Right lobe of liver (tissue), 6 donors: ENCODE measurements at regions not wholly inside any gene's neighbourhood (a gene's known extent, or its start where the extent isn't known, plus 50 kb on each side); places are given as distances from the start of the nearest gene placed in this dataset.
"Not testable (repeated sequence)": the region's sequence is repeated elsewhere in the genome, so short reads cannot be mapped to it uniquely, and the experiment has no call there.

Source experiments
- ATAC-seq, 4 donors: fragments of 200-7000 bp; cut with Tn5 transposase; one replicate each; pipeline ENCODE4 v1.9.1; 2020; ENCODE audit warnings: mild to moderate bottlenecking in 4 of 4, moderate library complexity in 4 of 4
- DNase-seq, 3 donors: peaks; one replicate each; pipeline ENCODE4 v3.0.0-alpha.2; 2020
- H3K27ac ChIP-seq, 3 donors: fragments of 200-600 bp; one replicate each; pipeline ENCODE4 v1.8.0; 2022
- H3K27me3 ChIP-seq, 2 donors: fragments of 200-600 bp; one replicate each; pipeline ENCODE4 v1.8.0; 2022
- H3K36me3 ChIP-seq, 4 donors: fragments of 200-600 bp; sonication (generic) in 1 of 4; one replicate each; pipeline versions ENCODE4 v1.5.1 to v1.8.0; 2017 to 2022; ENCODE audit warnings: control low read depth in 1 of 4
- H3K4me1 ChIP-seq, 4 donors: fragments of 200-600 bp; sonication (generic) in 1 of 4; one replicate each; pipeline versions ENCODE4 v1.5.1 to v1.8.0; 2017 to 2022; ENCODE audit warnings: control low read depth in 1 of 4
- H3K4me3 ChIP-seq, 3 donors: fragments of 200-600 bp; one replicate each; pipeline ENCODE4 v1.8.0; 2022
- H3K9me3 ChIP-seq, 4 donors: fragments of 200-600 bp; sonication (generic) in 1 of 4; one replicate each; pipeline versions ENCODE4 v1.5.1 to v1.8.0; 2017 to 2022; ENCODE audit warnings: control low read depth in 1 of 4
- POLR2A ChIP-seq: fragments of 450-650 bp; IDR thresholded peaks from one replicate; pipeline ENCODE4 v1.6.1; 2017; ENCODE audit warnings: antibody characterized with exemption, mild to moderate bottlenecking
- WGBS: methylation state at CpG from one replicate; pipeline ENCODE4 v1.1.6; 2018; ENCODE audit warnings: low coverage, low lambda C conversion rate; ENCODE audit not compliant: insufficient coverage; ENCODE audit errors: missing lambda C conversion rate; 5-methylcytosine and 5-hydroxymethylcytosine counted together
- intact Hi-C, 2 donors: fragments of 100-400 bp; cut with DNase I; formaldehyde crosslinking; loops; one replicate each; pipeline versions ENCODE4 v1.11.2 to v1.14.1; 2022
- TF ChIP-seq, protein P1 (sequence below), 4 donors: fragments of 200-600 bp in 3 of 4; fragments of 450-650 bp in 1 of 4; IDR thresholded peaks; one replicate each; pipeline versions ENCODE4 v1.5.1 to v1.8.0; 2016 to 2022; ENCODE audit warnings: antibody characterized with exemption in 4 of 4, mild to moderate bottlenecking in 2 of 4
- donor health status: DM: no; HTN: yes; CAD: no.
- donor health status: DM: no; HTN: no; CAD: no.
- donor health status: DM: no; HTN: no; CAD: no.
- donor health status: DM: no; HTN: yes; CAD: no.
- donor health status: DM: no; HTN: yes; CAD: no.

GRCh38 chr11:37248145-37248544, 650.1 kb upstream of the RAG2 start:
- WGBS, result 18% methylated on average over 2 of the region's 2 CpGs
- peak; percentile 70 to 91 (median 80) for ATAC-seq

DNA sequence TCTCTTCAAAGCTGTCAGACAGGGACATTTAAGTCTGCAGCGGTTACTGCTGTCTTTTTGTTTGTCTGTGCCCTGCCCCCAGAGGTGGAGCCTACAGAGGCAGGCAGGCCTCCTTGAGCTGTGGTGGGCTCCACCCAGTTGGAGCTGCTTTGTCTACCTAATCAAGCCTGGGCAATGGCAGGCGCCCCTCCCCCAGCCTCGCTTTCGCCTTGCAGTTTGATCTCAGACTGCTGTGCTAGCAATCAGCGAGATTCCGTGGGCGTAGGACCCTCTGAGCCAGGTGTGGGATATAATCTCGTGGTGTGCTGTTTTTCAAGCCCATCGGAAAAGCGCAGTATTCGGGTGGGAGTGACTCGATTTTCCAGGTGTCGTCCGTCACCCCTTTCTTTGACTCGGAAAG, 648.1 kb upstream of the RAG2 start:
- H3K27ac ChIP-seq, H3K27me3 ChIP-seq, H3K9me3 ChIP-seq, H3K36me3 ChIP-seq, DNase-seq, ATAC-seq, intact Hi-C loops, H3K4me3 ChIP-seq, H3K4me1 ChIP-seq: not testable (repeated sequence)
- WGBS, result 93% methylated on average over 8 of the region's 15 CpGs

More at GRCh38 chr11:37248145-37248544, 650.1 kb upstream of the RAG2 start:
- TF ChIP-seq POLR2A, result no peak
- TF ChIP-seq, protein P1, sequence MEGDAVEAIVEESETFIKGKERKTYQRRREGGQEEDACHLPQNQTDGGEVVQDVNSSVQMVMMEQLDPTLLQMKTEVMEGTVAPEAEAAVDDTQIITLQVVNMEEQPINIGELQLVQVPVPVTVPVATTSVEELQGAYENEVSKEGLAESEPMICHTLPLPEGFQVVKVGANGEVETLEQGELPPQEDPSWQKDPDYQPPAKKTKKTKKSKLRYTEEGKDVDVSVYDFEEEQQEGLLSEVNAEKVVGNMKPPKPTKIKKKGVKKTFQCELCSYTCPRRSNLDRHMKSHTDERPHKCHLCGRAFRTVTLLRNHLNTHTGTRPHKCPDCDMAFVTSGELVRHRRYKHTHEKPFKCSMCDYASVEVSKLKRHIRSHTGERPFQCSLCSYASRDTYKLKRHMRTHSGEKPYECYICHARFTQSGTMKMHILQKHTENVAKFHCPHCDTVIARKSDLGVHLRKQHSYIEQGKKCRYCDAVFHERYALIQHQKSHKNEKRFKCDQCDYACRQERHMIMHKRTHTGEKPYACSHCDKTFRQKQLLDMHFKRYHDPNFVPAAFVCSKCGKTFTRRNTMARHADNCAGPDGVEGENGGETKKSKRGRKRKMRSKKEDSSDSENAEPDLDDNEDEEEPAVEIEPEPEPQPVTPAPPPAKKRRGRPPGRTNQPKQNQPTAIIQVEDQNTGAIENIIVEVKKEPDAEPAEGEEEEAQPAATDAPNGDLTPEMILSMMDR (IDR thresholded peaks at IDR 0.05), result no peak
- Histone ChIP-seq H3K4me1 (peaks cover 0 to 5% (median 2%) of the 10 kb centered on the region in 4 donors), H3K4me3 (no peak overlapping the region), H3K27ac (no peak overlapping the region), H3K36me3 (no peaks in the 10 kb centered on the region), H3K27me3 (no peaks in the 10 kb centered on the region), H3K9me3 (no peaks in the 10 kb centered on the region)
- DNase-seq, result no peak
- intact Hi-C loops, result no loop called here

GRCh38 chr11:37230865-37231264, 632.8 kb upstream of the RAG2 start:
- ATAC-seq (no peak), DNase-seq (no peak)
- Histone ChIP-seq H3K27ac (no peak overlapping the region), H3K27me3 (no peaks in the 10 kb centered on the region), H3K4me3 (no peak overlapping the region), H3K9me3 (no peaks in the 10 kb centered on the region), H3K4me1 (no peaks in the 10 kb centered on the region), H3K36me3 (no peaks in the 10 kb centered on the region)
- WGBS, result 57% methylated on average over 1 of the region's 1 CpG
- TF ChIP-seq POLR2A, result no peak
- TF ChIP-seq, protein P1 (IDR thresholded peaks at IDR 0.05), result peak in 1 of 4 donors; percentile 10
- intact Hi-C loops, result no loop called here

DNA sequence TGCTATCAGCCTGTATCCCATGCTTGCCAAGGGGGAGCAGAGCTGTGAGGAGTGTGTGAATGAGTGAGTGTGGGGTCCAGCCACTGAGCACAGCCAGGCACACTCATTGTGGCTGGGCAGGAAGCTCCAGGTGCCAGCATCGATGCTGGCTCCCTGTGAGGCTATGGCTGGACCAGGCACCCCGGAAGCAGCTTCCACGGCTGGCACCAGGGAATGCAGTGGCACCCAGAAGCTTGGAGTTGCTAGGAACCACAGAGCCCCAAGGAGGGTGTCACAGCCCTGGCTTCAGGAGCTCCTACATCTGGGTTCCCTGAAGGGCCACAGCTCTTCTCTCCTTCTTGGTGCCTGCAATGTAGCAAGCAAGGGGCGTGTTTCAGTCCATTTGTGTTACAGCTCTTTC, 625.9 kb upstream of the RAG2 start:
- Histone ChIP-seq H3K27ac (no peak overlapping the region), H3K27me3 (no peaks in the 10 kb centered on the region), H3K9me3 (no peaks in the 10 kb centered on the region), H3K36me3 (no peaks in the 10 kb centered on the region), H3K4me1 (no peaks in the 10 kb centered on the region), H3K4me3 (no peak overlapping the region)
- WGBS, result no CpG with 5 or more reads among the region's 4 CpGs
- intact Hi-C loops, result no loop called here
- no peak for TF ChIP-seq POLR2A
- TF ChIP-seq, protein P1 (IDR thresholded peaks at IDR 0.05), result no peak
- ATAC-seq (peak in 1 of 4 donors; percentile 22), DNase-seq (peak in 1 of 3 donors; percentile 40)

- no peaks in the 10 kb centered on the region for H3K9me3 ChIP-seq
- no peak overlapping the region for H3K27ac ChIP-seq
- DNase-seq (no peak), ATAC-seq (no peak)
- no peaks in the 10 kb centered on the region for H3K27me3 ChIP-seq
- no peak overlapping the region for H3K4me3 ChIP-seq
- WGBS, result 63% methylated on average over 5 of the region's 5 CpGs
- intact Hi-C loops, result no loop called here
- TF ChIP-seq POLR2A, result no peak
- TF ChIP-seq, protein P1 (IDR thresholded peaks at IDR 0.05), result no peak
- no peaks in the 10 kb centered on the region for H3K36me3 ChIP-seq
- no peaks in the 10 kb centered on the region for H3K4me1 ChIP-seq
These were observed 605.0 kb upstream of the RAG2 start for GRCh38 chr11:37203006-37203405.
